ENCODE measurements at regions not wholly inside any gene's neighbourhood (a gene's known extent, or its start where the extent isn't known, plus 50 kb on each side); places are given as distances from the start of the nearest gene placed in this dataset.

- H3K9me3 ChIP-seq = no peaks in the 10 kb centered on the region
- in situ Hi-C loops (cut with MboI; ENCODE audit: low sequenced_read_pairs in 4 of 4) (no loop called here), intact Hi-C loops (cut with DNase I; ENCODE audit: low total_unique reads) (no loop called here)
- no peak overlapping the region for H3K27ac ChIP-seq
- H3K4me3 ChIP-seq = no peak overlapping the region
- no peak for TF ChIP-seq POLR2A (IDR thresholded peaks at IDR 0.05)
- TF ChIP-seq, protein P1, sequence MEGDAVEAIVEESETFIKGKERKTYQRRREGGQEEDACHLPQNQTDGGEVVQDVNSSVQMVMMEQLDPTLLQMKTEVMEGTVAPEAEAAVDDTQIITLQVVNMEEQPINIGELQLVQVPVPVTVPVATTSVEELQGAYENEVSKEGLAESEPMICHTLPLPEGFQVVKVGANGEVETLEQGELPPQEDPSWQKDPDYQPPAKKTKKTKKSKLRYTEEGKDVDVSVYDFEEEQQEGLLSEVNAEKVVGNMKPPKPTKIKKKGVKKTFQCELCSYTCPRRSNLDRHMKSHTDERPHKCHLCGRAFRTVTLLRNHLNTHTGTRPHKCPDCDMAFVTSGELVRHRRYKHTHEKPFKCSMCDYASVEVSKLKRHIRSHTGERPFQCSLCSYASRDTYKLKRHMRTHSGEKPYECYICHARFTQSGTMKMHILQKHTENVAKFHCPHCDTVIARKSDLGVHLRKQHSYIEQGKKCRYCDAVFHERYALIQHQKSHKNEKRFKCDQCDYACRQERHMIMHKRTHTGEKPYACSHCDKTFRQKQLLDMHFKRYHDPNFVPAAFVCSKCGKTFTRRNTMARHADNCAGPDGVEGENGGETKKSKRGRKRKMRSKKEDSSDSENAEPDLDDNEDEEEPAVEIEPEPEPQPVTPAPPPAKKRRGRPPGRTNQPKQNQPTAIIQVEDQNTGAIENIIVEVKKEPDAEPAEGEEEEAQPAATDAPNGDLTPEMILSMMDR (IDR thresholded peaks at IDR 0.05 in 4 of 5, conservative IDR thresholded peaks at IDR 0.05 in 1 of 5) = no peak
- H3K27me3 ChIP-seq = peaks cover 0 to 11% (median 7%) of the 10 kb centered on the region in 3 donors
- H3K36me3 ChIP-seq = no peaks in the 10 kb centered on the region
- no peak for ATAC-seq
- DNase-seq = no peak
- H3K4me1 ChIP-seq = no peaks in the 10 kb centered on the region
These were observed 107.9 kb downstream of the VPREB1 start for GRCh38 chr22:22352371-22352999.

DNA sequence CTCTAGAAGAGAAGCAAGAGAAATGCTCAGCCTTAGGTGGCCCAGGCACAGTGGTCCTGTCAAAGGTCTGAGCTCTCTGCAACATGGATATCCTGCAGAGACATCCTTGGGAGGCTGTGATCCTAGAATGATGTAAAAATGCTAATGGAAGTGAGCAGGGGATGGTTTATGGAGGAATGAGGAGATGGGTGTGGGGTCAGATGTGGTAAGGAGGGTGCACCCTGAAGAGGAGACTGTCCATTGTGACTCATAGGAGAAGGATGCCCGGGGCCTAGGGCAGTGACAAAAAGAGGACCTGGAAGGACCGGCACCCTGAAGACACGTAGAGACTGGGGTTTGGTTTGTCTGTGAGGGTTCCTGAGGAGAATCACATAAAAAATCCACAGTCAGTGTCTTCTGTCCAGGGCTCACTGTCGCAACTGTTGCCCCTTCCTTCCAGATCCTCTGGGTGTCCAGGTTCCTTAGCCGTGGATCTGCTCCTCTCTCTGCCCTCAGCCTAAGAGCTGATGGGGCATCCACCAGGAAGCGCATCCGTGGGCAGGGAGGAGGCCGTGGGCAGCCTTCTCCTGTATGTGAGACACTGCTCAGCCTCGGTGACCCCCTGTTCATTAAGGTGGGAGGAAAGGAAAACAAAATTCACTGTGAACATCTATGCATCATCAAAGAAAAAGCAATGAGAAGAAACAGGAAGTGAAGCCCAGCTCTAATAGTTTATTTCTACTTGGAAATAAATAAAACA is 110.7 kb downstream of the VPREB1 start:
- TF ChIP-seq POLR2A (IDR thresholded peaks at IDR 0.05) = no peak
- TF ChIP-seq, protein P1 (IDR thresholded peaks at IDR 0.05 in 4 of 5, conservative IDR thresholded peaks at IDR 0.05 in 1 of 5) = no peak
- DNase-seq = no peak
- no peaks in the 10 kb centered on the region for H3K4me1 ChIP-seq
- H3K4me3 ChIP-seq = no peak overlapping the region
- H3K9me3 ChIP-seq = no peaks in the 10 kb centered on the region
- no peak for ATAC-seq
- in situ Hi-C loops (cut with MboI; ENCODE audit: low sequenced_read_pairs in 4 of 4) = no loop called here
- H3K27ac ChIP-seq = no peak overlapping the region
- peaks cover 5 to 14% (median 9%) of the 10 kb centered on the region in 3 donors for H3K27me3 ChIP-seq
- intact Hi-C loops (cut with DNase I; ENCODE audit: low total_unique reads) = no loop called here
- H3K36me3 ChIP-seq = no peaks in the 10 kb centered on the region

DNA sequence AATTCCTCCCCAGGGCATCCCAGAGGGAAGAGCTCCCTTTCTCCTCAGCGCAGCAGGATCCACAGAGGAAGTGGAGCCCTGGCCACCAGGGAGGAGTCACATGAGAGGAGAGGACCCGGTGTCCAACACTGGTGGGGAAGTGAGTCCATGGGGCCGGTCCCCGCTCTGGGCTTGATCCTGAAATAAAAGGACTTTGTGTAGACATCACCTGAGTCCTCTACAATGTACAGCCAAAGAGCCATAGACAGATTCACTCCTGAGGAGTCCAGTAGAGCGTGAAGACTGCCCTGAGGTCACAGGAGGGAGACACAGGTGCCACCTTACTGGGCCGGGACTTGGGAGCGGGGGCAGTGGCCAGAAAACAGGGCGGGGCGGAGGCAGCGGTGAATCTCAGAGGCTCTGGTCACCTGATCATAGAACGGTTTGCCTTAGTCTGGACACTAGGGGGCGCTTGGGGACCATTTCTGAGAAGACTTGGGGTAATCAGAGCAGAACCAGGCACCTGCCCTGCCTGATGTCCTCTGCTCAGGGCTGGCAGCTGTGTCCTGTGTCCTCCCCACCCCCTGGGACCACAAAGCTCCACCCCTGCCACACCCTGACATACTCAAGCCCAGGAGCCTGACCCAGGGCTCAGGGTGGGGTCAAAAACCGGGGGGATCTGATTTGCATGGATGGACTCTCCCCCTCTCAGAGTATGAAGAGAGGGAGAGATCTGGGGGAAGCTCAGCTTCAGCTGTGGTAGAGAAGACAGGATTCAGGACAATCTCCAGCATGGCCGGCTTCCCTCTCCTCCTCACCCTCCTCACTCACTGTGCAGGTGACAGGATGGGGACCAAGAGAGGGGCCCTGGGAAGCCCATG is 112.7 kb downstream of the VPREB1 start:
- intact Hi-C loops (cut with DNase I; ENCODE audit: low total_unique reads) = no loop called here
- in situ Hi-C loops (cut with MboI; ENCODE audit: low sequenced_read_pairs in 4 of 4) = no loop called here
- Histone ChIP-seq H3K36me3 (no peaks in the 10 kb centered on the region), H3K9me3 (no peaks in the 10 kb centered on the region), H3K4me3 (no peak overlapping the region), H3K27me3 (peaks cover 5 to 14% (median 5%) of the 10 kb centered on the region in 3 donors), H3K27ac (no peak overlapping the region), H3K4me1 (no peaks in the 10 kb centered on the region)
- peak; percentile 34 to 35 for DNase-seq
- peak in 1 of 2 donors; percentile 55 for ATAC-seq
- no peak for TF ChIP-seq POLR2A (IDR thresholded peaks at IDR 0.05)
- TF ChIP-seq, protein P1 (IDR thresholded peaks at IDR 0.05 in 4 of 5, conservative IDR thresholded peaks at IDR 0.05 in 1 of 5) = peak in 4 of 5 experiments; percentile 27 to 52 (median 38)

DNA sequence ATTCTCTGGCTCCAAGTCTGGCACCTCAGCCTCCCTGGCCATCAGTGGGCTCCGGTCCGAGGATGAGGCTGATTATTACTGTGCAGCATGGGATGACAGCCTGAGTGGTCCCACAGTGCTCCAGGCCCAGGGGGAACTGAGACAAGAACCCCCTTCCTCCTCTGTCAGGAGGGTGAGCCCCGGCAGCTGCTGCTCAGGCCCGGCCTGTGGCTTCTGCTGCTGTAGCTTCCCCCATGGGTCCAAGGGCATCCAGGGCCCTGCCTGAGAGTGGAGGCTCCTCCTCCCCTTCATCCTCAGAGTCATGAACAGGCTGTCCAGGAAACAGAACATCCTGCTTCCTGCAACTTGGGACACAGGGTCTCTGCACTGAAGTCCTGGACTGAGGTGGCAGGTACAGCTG is 113.6 kb downstream of the VPREB1 start:
- no peaks in the 10 kb centered on the region for H3K9me3 ChIP-seq
- H3K4me1 ChIP-seq = no peaks in the 10 kb centered on the region
- H3K36me3 ChIP-seq = no peaks in the 10 kb centered on the region
- intact Hi-C loops (cut with DNase I; ENCODE audit: low total_unique reads) = no loop called here
- no peak overlapping the region for H3K27ac ChIP-seq
- no peak for ATAC-seq
- DNase-seq = no peak
- peaks cover 5 to 14% (median 8%) of the 10 kb centered on the region in 3 donors for H3K27me3 ChIP-seq
- H3K4me3 ChIP-seq = no peak overlapping the region
- TF ChIP-seq, protein P1 (IDR thresholded peaks at IDR 0.05 in 4 of 5, conservative IDR thresholded peaks at IDR 0.05 in 1 of 5) = no peak
- no peak for TF ChIP-seq POLR2A (IDR thresholded peaks at IDR 0.05)
- in situ Hi-C loops (cut with MboI; ENCODE audit: low sequenced_read_pairs in 4 of 4) = no loop called here

Data from gastrocnemius medialis (tissue), 4 donors.